GM12878 (cell line): ENCODE measurements at regions not wholly inside any gene's neighbourhood (a gene's known extent, or its start where the extent isn't known, plus 50 kb on each side); places are given as distances from the start of the nearest gene placed in this dataset.

Experiments
- BHLHE40 ChIP-seq, 2 experiments: fragments of 450-650 bp in 1 of 2; IDR thresholded peaks; 2 replicates each; pipeline ENCODE4 v1.6.1; 2011 to 2017; ENCODE audit warnings: low read depth in 2 of 2, borderline replicate concordance in 1 of 2, improper control_type of control experiment in 1 of 2, low read length in 1 of 2, mild to moderate bottlenecking in 1 of 2
- CEBPB ChIP-seq, 2 experiments: fragments of 150-350 bp in 1 of 2; IDR thresholded peaks; 2 replicates each; pipeline ENCODE4 v1.6.1; 2012 to 2014; ENCODE audit warnings: low read depth in 2 of 2, low read length in 2 of 2, borderline replicate concordance in 1 of 2, inconsistent platforms in 1 of 2
- CREB1 ChIP-seq: IDR thresholded peaks from 2 replicates; pipeline ENCODE4 v1.6.1; 2012; ENCODE audit warnings: low read depth, mild to moderate bottlenecking, inconsistent platforms
- EGR1 ChIP-seq, 2 experiments: IDR thresholded peaks; 1 replicate in 1 of 2; 2 replicates in 1 of 2; pipeline ENCODE4 v1.6.1; 2011 to 2012; ENCODE audit warnings: low read depth in 2 of 2, low read length in 2 of 2, borderline replicate concordance in 1 of 2, mild to moderate bottlenecking in 1 of 2, moderate library complexity in 1 of 2
- GABPA ChIP-seq: IDR thresholded peaks from 2 replicates; pipeline ENCODE4 v1.6.1; 2014; ENCODE audit warnings: antibody characterized with exemption, low read depth, mild to moderate bottlenecking, inconsistent platforms
- HDAC6 ChIP-seq: fragments of 200-600 bp; sonication (generic); IDR thresholded peaks from one replicate; pipeline ENCODE4 v1.8.0; 2017; ENCODE audit warnings: antibody characterized with exemption; ENCODE audit not compliant: unreplicated experiment
- MYC ChIP-seq: IDR thresholded peaks from 2 replicates; pipeline ENCODE4 v1.6.1; 2011; ENCODE audit warnings: mild to moderate bottlenecking, low read length, moderate library complexity, inconsistent platforms; ENCODE audit not compliant: insufficient read depth, insufficient replicate concordance, insufficient read length, severe bottlenecking
- NFIC ChIP-seq: IDR thresholded peaks from 2 replicates; pipeline ENCODE4 v1.6.1; 2012; ENCODE audit warnings: low read depth, mild to moderate bottlenecking, inconsistent platforms, low read length, moderate library complexity
- POLR2AphosphoS5 ChIP-seq: IDR thresholded peaks from 2 replicates; pipeline ENCODE4 v1.6.1; 2011; ENCODE audit warnings: mild to moderate bottlenecking, low read length, inconsistent platforms
- RAD21 ChIP-seq: IDR thresholded peaks from 2 replicates; pipeline ENCODE4 v1.6.1; 2011; ENCODE audit warnings: mild to moderate bottlenecking, low read depth, low read length, moderate library complexity; ENCODE audit not compliant: insufficient read depth
- RAD51 ChIP-seq: fragments of 450-650 bp; IDR thresholded peaks from 2 replicates; pipeline ENCODE4 v1.6.1; 2016; ENCODE audit warnings: moderate library complexity, mild to moderate bottlenecking, inconsistent platforms
- RB1 ChIP-seq: fragments of 450-650 bp; formaldehyde crosslinking; IDR thresholded peaks from 2 replicates; pipeline ENCODE4 v1.6.1; 2017; ENCODE audit warnings: mild to moderate bottlenecking, borderline replicate concordance
- RFX5 ChIP-seq: IDR thresholded peaks from 2 replicates; pipeline ENCODE4 v1.6.1; 2011; ENCODE audit warnings: low read depth, low read length, improper control_type of control experiment
- TF ChIP-seq, protein P1 (sequence below), 3 experiments: IDR thresholded peaks in 2 of 3; conservative IDR thresholded peaks in 1 of 3; 2 replicates each; pipeline ENCODE4 v1.5.1; 2011; ENCODE audit warnings: low read depth in 3 of 3, low read length in 3 of 3, mild to moderate bottlenecking in 3 of 3, control low read depth in 2 of 3, moderate library complexity in 2 of 3, inconsistent platforms in 1 of 3, mixed read lengths in 1 of 3; ENCODE audit not compliant: control insufficient read depth in 2 of 3, insufficient read depth in 1 of 3; ENCODE audit errors: extremely low read depth in 1 of 3

- TF ChIP-seq EGR1 (IDR thresholded peaks at IDR 0.05; ENCODE audit: borderline replicate concordance in 1 of 2, low read depth in 2 of 2, low read length in 2 of 2) (no peak), RAD21 (no peak), RAD51 (no peak), MYC (no peak), GABPA (no peak), CREB1 (no peak), RB1 (no peak), POLR2AphosphoS5 (no peak), RFX5 (no peak), HDAC6 (no peak), NFIC (no peak), BHLHE40 (IDR thresholded peaks at IDR 0.05; ENCODE audit: borderline replicate concordance in 1 of 2, low read depth in 2 of 2, low read length in 1 of 2) (no peak), CEBPB (IDR thresholded peaks at IDR 0.05; ENCODE audit: borderline replicate concordance in 1 of 2, low read depth in 2 of 2, low read length in 2 of 2) (no peak)
- TF ChIP-seq, protein P1, sequence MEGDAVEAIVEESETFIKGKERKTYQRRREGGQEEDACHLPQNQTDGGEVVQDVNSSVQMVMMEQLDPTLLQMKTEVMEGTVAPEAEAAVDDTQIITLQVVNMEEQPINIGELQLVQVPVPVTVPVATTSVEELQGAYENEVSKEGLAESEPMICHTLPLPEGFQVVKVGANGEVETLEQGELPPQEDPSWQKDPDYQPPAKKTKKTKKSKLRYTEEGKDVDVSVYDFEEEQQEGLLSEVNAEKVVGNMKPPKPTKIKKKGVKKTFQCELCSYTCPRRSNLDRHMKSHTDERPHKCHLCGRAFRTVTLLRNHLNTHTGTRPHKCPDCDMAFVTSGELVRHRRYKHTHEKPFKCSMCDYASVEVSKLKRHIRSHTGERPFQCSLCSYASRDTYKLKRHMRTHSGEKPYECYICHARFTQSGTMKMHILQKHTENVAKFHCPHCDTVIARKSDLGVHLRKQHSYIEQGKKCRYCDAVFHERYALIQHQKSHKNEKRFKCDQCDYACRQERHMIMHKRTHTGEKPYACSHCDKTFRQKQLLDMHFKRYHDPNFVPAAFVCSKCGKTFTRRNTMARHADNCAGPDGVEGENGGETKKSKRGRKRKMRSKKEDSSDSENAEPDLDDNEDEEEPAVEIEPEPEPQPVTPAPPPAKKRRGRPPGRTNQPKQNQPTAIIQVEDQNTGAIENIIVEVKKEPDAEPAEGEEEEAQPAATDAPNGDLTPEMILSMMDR (IDR thresholded peaks at IDR 0.05 in 2 of 3, conservative IDR thresholded peaks at IDR 0.05 in 1 of 3; ENCODE audit: control insufficient read depth in 2 of 3, extremely low read depth in 1 of 3, insufficient read depth in 1 of 3, low read depth in 3 of 3, low read length in 3 of 3): no peak
These were observed 152.1 kb upstream of the GAS1 start for GRCh38 chr9:87099407-87099806.
